AG09309 (cell line): ENCODE measurements at regions not wholly inside any gene's neighbourhood (a gene's known extent, or its start where the extent isn't known, plus 50 kb on each side); places are given as distances from the start of the nearest gene placed in this dataset.
"Not testable (repeated sequence)": the region's sequence is repeated elsewhere in the genome, so short reads cannot be mapped to it uniquely, and the experiment has no call there.

Experiments
- DNase-seq: peaks from one replicate; pipeline ENCODE4 v3.0.0-alpha.2; 2010; ENCODE audit warnings: low read depth
- H3K4me3 ChIP-seq: 2 replicates; pipeline ENCODE4 v1.5.1; 2011; ENCODE audit warnings: mild to moderate bottlenecking, low read depth, low read length, moderate library complexity; ENCODE audit not compliant: control insufficient read depth
- CTCF ChIP-seq: IDR thresholded peaks from 2 replicates; pipeline ENCODE4 v1.5.1; 2011; ENCODE audit warnings: mild to moderate bottlenecking, low read depth, low read length, inconsistent platforms; ENCODE audit not compliant: insufficient read depth, control insufficient read depth; ENCODE audit errors: missing control alignments

- no peak overlapping the region for H3K4me3 ChIP-seq
- no peak for DNase-seq
- TF ChIP-seq CTCF, result no peak
Measured at GRCh38 chr3:6750782-6751181, 110.1 kb upstream of the GRM7 start.

GRCh38 chr3:6753536-6753935 lies 107.4 kb upstream of the GRM7 start:
- no peak for DNase-seq
- TF ChIP-seq CTCF, result no peak
- H3K4me3 ChIP-seq, result no peak overlapping the region

- not testable (repeated sequence) for H3K4me3 ChIP-seq, DNase-seq
Measured at GRCh38 chr3:6769532-6770396, 91.2 kb upstream of the GRM7 start.

GRCh38 chr3:6770397-6770690 lies 90.6 kb upstream of the GRM7 start:
- DNase-seq, result no peak
- no peak overlapping the region for H3K4me3 ChIP-seq
- no peak for TF ChIP-seq CTCF

- no peak overlapping the region for H3K4me3 ChIP-seq
- no peak for DNase-seq
- no peak for TF ChIP-seq CTCF
Measured at GRCh38 chr3:6771171-6771570, 89.7 kb upstream of the GRM7 start.

GRCh38 chr3:6779140-6779539 lies 81.8 kb upstream of the GRM7 start:
- no peak overlapping the region for H3K4me3 ChIP-seq
- no peak for TF ChIP-seq CTCF
- no peak for DNase-seq

GRCh38 chr3:6781092-6781491 lies 79.8 kb upstream of the GRM7 start:
- no peak for DNase-seq
- no peak for TF ChIP-seq CTCF
- H3K4me3 ChIP-seq, result no peak overlapping the region
